Adrenal gland (tissue), 9 donors: ENCODE measurements at regions not wholly inside any gene's neighbourhood (a gene's known extent, or its start where the extent isn't known, plus 50 kb on each side); places are given as distances from the start of the nearest gene placed in this dataset.

Source experiments
- DNase-seq, 7 donors: peaks; one replicate each; pipeline ENCODE4 v3.0.0-alpha.2; 2019 to 2020
- H3K27ac ChIP-seq, 5 donors: fragments of 200-600 bp; sonication (generic) in 4 of 5; 1 replicate in 3 of 5; 2 replicates in 2 of 5; pipeline versions ENCODE4 v1.5.1 to v1.8.0; 2016 to 2020; ENCODE audit warnings: mild to moderate bottlenecking in 1 of 5
- H3K27me3 ChIP-seq: fragments of 200-600 bp; 2 replicates; pipeline ENCODE4 v1.8.0; 2021
- H3K36me3 ChIP-seq, 2 donors: fragments of 200-600 bp; replicated peaks in 1 of 2; 1 replicate in 1 of 2; 2 replicates in 1 of 2; pipeline versions ENCODE4 v1.5.1 to v1.8.0; 2018 to 2022
- H3K4me1 ChIP-seq, 2 donors: fragments of 200-600 bp; replicated peaks in 1 of 2; 1 replicate in 1 of 2; 2 replicates in 1 of 2; pipeline versions ENCODE4 v1.5.1 to v1.8.0; 2018 to 2021
- H3K4me3 ChIP-seq, 4 donors: fragments of 200-600 bp; sonication (generic) in 3 of 4; one replicate each; pipeline ENCODE4 v1.5.1; 2016 to 2018
- H3K9me3 ChIP-seq, 3 donors: fragments of 200-600 bp; sonication (generic) in 1 of 3; replicated peaks in 1 of 3; 1 replicate in 2 of 3; 2 replicates in 1 of 3; pipeline versions ENCODE4 v1.5.1 to v1.8.0; 2016 to 2021
- CTCF ChIP-seq, 6 experiments: fragments of 450-650 bp in 4 of 6; fragments of 200-600 bp in 2 of 6; sonication (generic) in 1 of 6; IDR thresholded peaks; 1 replicate in 5 of 6; 2 replicates in 1 of 6; pipeline versions ENCODE4 v1.5.1 to v1.8.0; 2016 to 2021; ENCODE audit warnings: antibody characterized with exemption in 6 of 6, mild to moderate bottlenecking in 2 of 6, moderate library complexity in 1 of 6
- POLR2A ChIP-seq, 2 donors: fragments of 450-650 bp; IDR thresholded peaks; one replicate each; pipeline ENCODE4 v1.6.1; 2017; ENCODE audit warnings: antibody characterized with exemption in 2 of 2, mild to moderate bottlenecking in 2 of 2, moderate library complexity in 1 of 2
- WGBS, 4 donors: extraction: QIAGEN DNeasy Blood & Tissue Kit in 2 of 4; methylation state at CpG; one replicate each; pipeline versions ENCODE4 v1.1.5 to v1.1.7; 2013 to 2017; 5-methylcytosine and 5-hydroxymethylcytosine counted together
- intact Hi-C, 2 donors: fragments of 100-400 bp; cut with DNase I; formaldehyde crosslinking; loops; one replicate each; pipeline versions ENCODE4 v1.14.1 to v1.15.0; 2022 to 2023
- donor health status: healthy with polysubstance abuse.
- donor health status: Bipolar disorder and iron deficiency.
- donor health status: DM: yes; HTN: yes; CAD: no.
- donor health status: DM: no; HTN: no; CAD: no.
- donor health status: DM: no; HTN: no; CAD: no.

GRCh38 chr4:163866728-163867315 is 372.3 kb downstream of the TMA16 start:
- DNase-seq: no peak
- no peaks in the 10 kb centered on the region for H3K36me3 ChIP-seq
- no peaks in the 10 kb centered on the region for H3K27me3 ChIP-seq
- TF ChIP-seq POLR2A (IDR thresholded peaks at IDR 0.05) (no peak), CTCF (IDR thresholded peaks at IDR 0.05) (no peak)
- no peaks in the 10 kb centered on the region for H3K4me1 ChIP-seq
- WGBS, 4 donors: 69 to 81% (median 78%) methylated on average over 3 of the region's 3 CpGs
- H3K4me3 ChIP-seq: no peak overlapping the region
- no peak overlapping the region for H3K27ac ChIP-seq
- no peaks in the 10 kb centered on the region for H3K9me3 ChIP-seq
- intact Hi-C loops: no loop called here

GRCh38 chr4:163868445-163868844 is 374.0 kb downstream of the TMA16 start:
- 82 to 88% (median 84%) methylated on average over 2 of the region's 2 CpGs for WGBS, 4 donors
- Histone ChIP-seq H3K4me1 (no peaks in the 10 kb centered on the region), H3K4me3 (no peak overlapping the region), H3K36me3 (no peaks in the 10 kb centered on the region), H3K27ac (no peak overlapping the region), H3K27me3 (no peaks in the 10 kb centered on the region), H3K9me3 (no peaks in the 10 kb centered on the region)
- TF ChIP-seq POLR2A (IDR thresholded peaks at IDR 0.05) (no peak), CTCF (IDR thresholded peaks at IDR 0.05) (no peak)
- DNase-seq: no peak
- intact Hi-C loops: no loop called here

GRCh38 chr4:163871078-163871477 is 376.6 kb downstream of the TMA16 start:
- intact Hi-C loops: no loop called here
- no peaks in the 10 kb centered on the region for H3K4me1 ChIP-seq
- no peak overlapping the region for H3K27ac ChIP-seq
- WGBS, 4 donors: 74 to 100% (median 79%) methylated on average over 1 of the region's 1 CpG
- DNase-seq: no peak
- no peak overlapping the region for H3K4me3 ChIP-seq
- H3K9me3 ChIP-seq: no peaks in the 10 kb centered on the region
- no peaks in the 10 kb centered on the region for H3K27me3 ChIP-seq
- TF ChIP-seq POLR2A (IDR thresholded peaks at IDR 0.05): no peak
- H3K36me3 ChIP-seq: no peaks in the 10 kb centered on the region

GRCh38 chr4:163875327-163875726 is 380.8 kb downstream of the TMA16 start:
- no peaks in the 10 kb centered on the region for H3K36me3 ChIP-seq
- TF ChIP-seq POLR2A (IDR thresholded peaks at IDR 0.05): no peak
- no peak for TF ChIP-seq CTCF (IDR thresholded peaks at IDR 0.05)
- intact Hi-C loops: no loop called here
- no peaks in the 10 kb centered on the region for H3K27me3 ChIP-seq
- H3K27ac ChIP-seq: no peak overlapping the region
- H3K9me3 ChIP-seq: no peaks in the 10 kb centered on the region
- no peak overlapping the region for H3K4me3 ChIP-seq
- 83 to 92% (median 88%) methylated on average over 4 of the region's 4 CpGs for WGBS, 4 donors
- DNase-seq: no peak
- H3K4me1 ChIP-seq: no peaks in the 10 kb centered on the region
